Neuronal stem cell (in vitro differentiated cells): ENCODE measurements at regions not wholly inside any gene's neighbourhood (a gene's known extent, or its start where the extent isn't known, plus 50 kb on each side); places are given as distances from the start of the nearest gene placed in this dataset.

Source experiments
- DNase-seq: peaks from one replicate; pipeline ENCODE4 v3.0.0-alpha.2; 2013; ENCODE audit warnings: low spot score
- H2AFZ ChIP-seq: one replicate; pipeline ENCODE4 v1.6.1; 2013; ENCODE audit warnings: mild to moderate bottlenecking, low read length, inconsistent platforms
- H2AK5ac ChIP-seq: 2 replicates; pipeline ENCODE4 v1.6.1; 2013; ENCODE audit warnings: low read depth, mild to moderate bottlenecking, inconsistent platforms, low read length, moderate library complexity, mixed read lengths
- H2BK120ac ChIP-seq: 2 replicates; pipeline ENCODE4 v1.6.1; 2013; ENCODE audit warnings: low read depth, mild to moderate bottlenecking, inconsistent platforms, low read length, moderate library complexity, mixed read lengths
- H2BK12ac ChIP-seq: one replicate; pipeline ENCODE4 v1.6.1; 2013; ENCODE audit warnings: low read length, inconsistent platforms
- H2BK15ac ChIP-seq: 2 replicates; pipeline ENCODE4 v1.6.1; 2013; ENCODE audit warnings: mild to moderate bottlenecking, low read length, inconsistent platforms, mixed read lengths
- H2BK5ac ChIP-seq: one replicate; pipeline ENCODE4 v1.6.1; 2013; ENCODE audit warnings: inconsistent platforms, mild to moderate bottlenecking, low read length, moderate library complexity
- H3K14ac ChIP-seq: one replicate; pipeline ENCODE4 v1.6.1; 2013; ENCODE audit warnings: low read length, inconsistent platforms
- H3K18ac ChIP-seq: 2 replicates; pipeline ENCODE4 v1.6.1; 2013; ENCODE audit warnings: low read length, inconsistent platforms
- H3K23ac ChIP-seq: 2 replicates; pipeline ENCODE4 v1.6.1; 2013; ENCODE audit warnings: low read depth, mild to moderate bottlenecking, mixed read lengths, low read length, inconsistent platforms; ENCODE audit not compliant: poor library complexity
- H3K27ac ChIP-seq: replicated peaks from 3 replicates; pipeline ENCODE4 v1.5.1; 2013; ENCODE audit warnings: low read length, inconsistent platforms
- H3K27me3 ChIP-seq, 3 experiments: 2 replicates each; pipeline ENCODE4 v1.6.1; 2013; ENCODE audit warnings: low read length in 3 of 3, mild to moderate bottlenecking in 2 of 3, inconsistent platforms in 1 of 3, low read depth in 1 of 3, mixed read lengths in 1 of 3, moderate library complexity in 1 of 3; ENCODE audit not compliant: control insufficient read depth in 3 of 3, insufficient read depth in 3 of 3
- H3K36me3 ChIP-seq, 2 donors: replicated peaks in 1 of 2; 2 replicates each; pipeline ENCODE4 v1.6.1; 2013; ENCODE audit warnings: low read length in 2 of 2; ENCODE audit not compliant: control insufficient read depth in 2 of 2, insufficient read depth in 2 of 2
- H3K4ac ChIP-seq: 2 replicates; pipeline ENCODE4 v1.6.1; 2013; ENCODE audit warnings: inconsistent platforms, mild to moderate bottlenecking, low read length, moderate library complexity
- H3K4me1 ChIP-seq, 2 donors: 1 replicate in 1 of 2; 2 replicates in 1 of 2; pipeline ENCODE4 v1.6.1; 2013; ENCODE audit warnings: low read length in 2 of 2, low read depth in 1 of 2; ENCODE audit not compliant: control insufficient read depth in 2 of 2, insufficient read depth in 1 of 2
- H3K4me2 ChIP-seq: one replicate; pipeline ENCODE4 v1.6.1; 2013; ENCODE audit warnings: mild to moderate bottlenecking, low read length, inconsistent platforms; ENCODE audit not compliant: insufficient read depth, poor library complexity, severe bottlenecking
- H3K4me3 ChIP-seq, 2 donors: 2 replicates each; pipeline ENCODE4 v1.5.1; 2013; ENCODE audit warnings: low read length in 2 of 2, mild to moderate bottlenecking in 2 of 2, inconsistent platforms in 1 of 2, moderate library complexity in 1 of 2
- H3K79me1 ChIP-seq: one replicate; pipeline ENCODE4 v1.6.1; 2013; ENCODE audit warnings: low read depth, mild to moderate bottlenecking, inconsistent platforms, low read length, moderate library complexity
- H3K9ac ChIP-seq: one replicate; pipeline ENCODE4 v1.6.1; 2013; ENCODE audit warnings: mild to moderate bottlenecking, low read depth, low read length, inconsistent platforms; ENCODE audit not compliant: poor library complexity
- H3K9me3 ChIP-seq, 2 donors: replicated peaks in 1 of 2; 2 replicates each; pipeline versions ENCODE3 to v1.6.1; 2013; ENCODE audit warnings: low read length in 2 of 2, mild to moderate bottlenecking in 2 of 2, inconsistent platforms in 1 of 2, low read depth in 1 of 2, mixed read lengths in 1 of 2, moderate library complexity in 1 of 2; ENCODE audit not compliant: control insufficient read depth in 2 of 2, insufficient read depth in 1 of 2
- H4K8ac ChIP-seq: one replicate; pipeline ENCODE4 v1.6.1; 2013; ENCODE audit warnings: low read depth, mild to moderate bottlenecking, inconsistent platforms, low read length, moderate library complexity
- H4K91ac ChIP-seq: one replicate; pipeline ENCODE4 v1.6.1; 2013; ENCODE audit warnings: low read length, low read depth, mild to moderate bottlenecking, inconsistent platforms; ENCODE audit not compliant: poor library complexity
- WGBS, 2 donors: extraction: QIAGEN DNeasy Blood & Tissue Kit; methylation state at CpG; one replicate each; pipeline ENCODE4 v1.1.7; 2013; ENCODE audit warnings: missing lambda C conversion rate in 2 of 2, mixed read lengths in 1 of 2; ENCODE audit not compliant: insufficient read length in 2 of 2, insufficient replicate concordance in 1 of 2; ENCODE audit errors: extremely low coverage in 2 of 2; 5-methylcytosine and 5-hydroxymethylcytosine counted together

- H2AK5ac ChIP-seq: no peak overlapping the region
- DNase-seq: no peak
- no peak overlapping the region for H3K4me3 ChIP-seq
- H3K79me1 ChIP-seq: no peaks in the 10 kb centered on the region
- H4K8ac ChIP-seq: no peak overlapping the region
- no peaks in the 10 kb centered on the region for H3K4me1 ChIP-seq
- no peak overlapping the region for H3K14ac ChIP-seq
- H3K23ac ChIP-seq: no peak overlapping the region
- no peaks in the 10 kb centered on the region for H3K9me3 ChIP-seq
- H3K27ac ChIP-seq: no peak overlapping the region
- H3K9ac ChIP-seq: no peak overlapping the region
- no peak overlapping the region for H3K4ac ChIP-seq
- no peak overlapping the region for H4K91ac ChIP-seq
- no peak overlapping the region for H2BK15ac ChIP-seq
- H3K27me3 ChIP-seq: no peaks in the 10 kb centered on the region
- WGBS, 2 donors: no CpG with 5 or more reads among the region's 2 CpGs
- no peak overlapping the region for H3K4me2 ChIP-seq
- H2BK12ac ChIP-seq: no peak overlapping the region
- H2BK120ac ChIP-seq: no peak overlapping the region
- H2BK5ac ChIP-seq: no peak overlapping the region
- H3K18ac ChIP-seq: no peak overlapping the region
- no peak overlapping the region for H2AFZ ChIP-seq
- H3K36me3 ChIP-seq: no peaks in the 10 kb centered on the region
These were observed 404.0 kb upstream of the RAB6C start for GRCh38 chr2:129575431-129575830.

DNA sequence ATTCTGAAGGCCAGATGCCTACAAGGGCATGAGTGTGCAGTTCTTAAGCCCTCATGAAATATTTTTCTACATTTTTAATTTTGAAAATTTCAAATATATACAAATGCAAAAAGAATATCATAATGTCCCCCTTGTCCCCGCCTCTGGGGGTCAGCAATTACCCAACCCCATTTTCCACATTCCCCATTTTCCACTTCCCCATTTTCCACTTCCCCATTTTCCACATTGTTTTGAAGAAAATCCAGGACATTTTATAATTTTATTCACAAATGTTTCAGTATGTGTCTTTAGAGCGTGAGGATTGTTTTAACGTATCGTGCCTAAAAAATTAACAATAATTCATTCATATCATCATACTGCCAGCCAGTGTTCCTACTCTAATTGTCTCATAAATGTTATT is 403.6 kb upstream of the RAB6C start:
- Histone ChIP-seq H4K8ac (no peak overlapping the region), H3K9ac (no peak overlapping the region), H3K14ac (no peak overlapping the region), H3K4ac (no peak overlapping the region), H3K36me3 (no peaks in the 10 kb centered on the region), H3K9me3 (no peaks in the 10 kb centered on the region), H3K23ac (no peak overlapping the region), H2BK5ac (no peak overlapping the region), H3K79me1 (no peaks in the 10 kb centered on the region), H3K27ac (no peak overlapping the region), H3K4me1 (no peaks in the 10 kb centered on the region), H4K91ac (no peak overlapping the region), H3K4me3 (no peak overlapping the region), H2BK120ac (no peak overlapping the region), H3K4me2 (no peak overlapping the region), H2AK5ac (no peak overlapping the region), H2BK15ac (no peak overlapping the region), H2BK12ac (no peak overlapping the region), H3K18ac (no peak overlapping the region), H3K27me3 (no peaks in the 10 kb centered on the region), H2AFZ (no peak overlapping the region)
- no peak for DNase-seq
- no CpG with 5 or more reads among the region's 4 CpGs for WGBS, 2 donors

DNA sequence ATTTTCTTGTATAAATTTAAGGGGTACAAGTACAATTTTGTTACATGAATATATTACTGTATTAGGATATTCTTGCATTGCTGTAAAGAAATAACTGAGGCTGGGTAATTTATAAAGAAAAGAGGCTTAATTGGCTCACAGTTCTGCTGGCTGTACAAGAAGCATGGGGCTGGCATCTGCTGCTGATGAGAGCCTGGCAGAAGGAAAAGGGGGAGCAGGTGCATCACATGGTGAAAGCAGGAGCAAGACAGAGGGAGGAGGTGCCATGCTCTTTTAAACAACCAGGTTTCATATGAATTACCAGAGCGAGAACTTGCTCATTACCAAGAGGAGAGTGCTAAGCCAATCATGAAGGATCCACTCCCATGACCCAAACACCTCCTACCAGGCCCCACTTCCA is 399.5 kb upstream of the RAB6C start:
- H2BK15ac ChIP-seq: no peak overlapping the region
- no peak overlapping the region for H2AK5ac ChIP-seq
- peaks cover 2% of the 10 kb centered on the region for H3K79me1 ChIP-seq
- no peak for DNase-seq
- no peak overlapping the region for H3K4ac ChIP-seq
- H3K23ac ChIP-seq: no peak overlapping the region
- H2BK120ac ChIP-seq: no peak overlapping the region
- H3K27me3 ChIP-seq: no peaks in the 10 kb centered on the region
- no peaks in the 10 kb centered on the region for H3K4me1 ChIP-seq
- H2BK5ac ChIP-seq: no peak overlapping the region
- H4K8ac ChIP-seq: no peak overlapping the region
- H3K36me3 ChIP-seq: no peaks in the 10 kb centered on the region
- H3K27ac ChIP-seq: no peak overlapping the region
- no peak overlapping the region for H3K4me3 ChIP-seq
- no peak overlapping the region for H3K14ac ChIP-seq
- H3K4me2 ChIP-seq: no peak overlapping the region
- H2AFZ ChIP-seq: no peak overlapping the region
- no peak overlapping the region for H3K18ac ChIP-seq
- H2BK12ac ChIP-seq: no peak overlapping the region
- no peak overlapping the region for H4K91ac ChIP-seq
- H3K9ac ChIP-seq: no peak overlapping the region
- no peaks in the 10 kb centered on the region for H3K9me3 ChIP-seq
- WGBS, 2 donors: no CpG with 5 or more reads among the region's 1 CpG

DNA sequence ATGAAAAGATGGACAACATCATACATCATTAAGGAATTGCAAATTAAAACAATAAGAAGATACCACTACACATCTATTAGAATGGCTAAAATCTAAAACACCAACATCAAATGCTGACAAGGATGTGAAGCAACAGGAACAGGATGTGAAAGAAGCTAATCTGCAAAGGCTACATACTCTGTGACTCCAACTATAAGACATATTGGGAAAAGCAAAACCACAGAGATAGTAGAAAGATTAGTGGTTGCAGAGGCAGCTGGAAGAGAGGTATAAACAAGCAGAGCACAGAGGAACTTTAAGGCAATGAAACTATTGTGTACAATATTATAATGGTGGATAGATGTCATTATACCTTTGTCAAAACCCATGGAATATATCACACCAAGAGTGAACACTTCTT is 393.7 kb upstream of the RAB6C start:
- Histone ChIP-seq H2BK12ac (no peak overlapping the region), H3K14ac (no peak overlapping the region), H3K9me3 (peaks cover 0 to 2% of the 10 kb centered on the region in 2 donors), H3K4me2 (no peak overlapping the region), H3K9ac (no peak overlapping the region), H3K79me1 (peaks cover 2% of the 10 kb centered on the region), H3K4ac (no peak overlapping the region), H2AFZ (no peak overlapping the region), H2BK15ac (no peak overlapping the region), H2AK5ac (no peak overlapping the region), H3K23ac (no peak overlapping the region), H3K18ac (no peak overlapping the region), H4K91ac (no peak overlapping the region), H3K36me3 (no peaks in the 10 kb centered on the region), H2BK120ac (no peak overlapping the region), H3K27ac (no peak overlapping the region), H3K4me1 (peaks cover 0 to 1% of the 10 kb centered on the region in 2 donors), H4K8ac (no peak overlapping the region), H3K27me3 (no peaks in the 10 kb centered on the region), H3K4me3 (no peak overlapping the region), H2BK5ac (no peak overlapping the region)
- DNase-seq: no peak
